Astrocyte of the cerebellum (primary cell): ENCODE measurements at regions not wholly inside any gene's neighbourhood (a gene's known extent, or its start where the extent isn't known, plus 50 kb on each side); places are given as distances from the start of the nearest gene placed in this dataset.

Experiments
- DNase-seq: peaks from one replicate; pipeline ENCODE4 v3.0.0-alpha.2; 2011; ENCODE audit warnings: low read depth
- H3K4me3 ChIP-seq: 2 replicates; pipeline ENCODE4 v1.5.1; 2011; ENCODE audit warnings: mild to moderate bottlenecking, low read depth, low read length, moderate library complexity
- in situ Hi-C: cut with HindIII; loops from 2 replicates; pipeline ENCODE4 v1.10.0; 2017; ENCODE audit warnings: low sequenced_read_pairs
- TF ChIP-seq, protein P1 (sequence below): IDR thresholded peaks from 2 replicates; pipeline ENCODE4 v1.5.1; 2012; ENCODE audit warnings: low read length, low read depth, moderate library complexity, mild to moderate bottlenecking; ENCODE audit errors: missing control alignments

DNA sequence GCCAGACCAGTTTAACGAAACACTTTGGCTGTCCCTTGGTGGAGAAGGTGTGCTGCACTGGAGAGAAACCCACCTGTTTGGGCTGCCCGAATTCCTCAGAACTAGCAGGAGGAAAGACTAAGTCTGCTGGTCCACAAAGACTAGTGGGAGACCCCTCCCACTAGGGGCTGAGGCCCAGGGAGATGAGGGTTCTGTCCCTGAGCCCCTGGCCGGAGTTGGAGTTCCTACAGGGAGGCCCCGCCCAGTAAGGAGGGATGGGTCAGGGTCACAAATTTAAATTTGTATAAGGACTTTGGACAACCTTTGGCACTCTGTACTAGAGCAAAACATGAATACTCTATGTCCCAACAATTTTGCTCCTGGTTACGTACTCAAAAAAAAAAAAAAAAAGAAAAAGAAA lies 200.8 kb upstream of the C11orf87 start:
- in situ Hi-C loops: no loop called here
- TF ChIP-seq, protein P1, sequence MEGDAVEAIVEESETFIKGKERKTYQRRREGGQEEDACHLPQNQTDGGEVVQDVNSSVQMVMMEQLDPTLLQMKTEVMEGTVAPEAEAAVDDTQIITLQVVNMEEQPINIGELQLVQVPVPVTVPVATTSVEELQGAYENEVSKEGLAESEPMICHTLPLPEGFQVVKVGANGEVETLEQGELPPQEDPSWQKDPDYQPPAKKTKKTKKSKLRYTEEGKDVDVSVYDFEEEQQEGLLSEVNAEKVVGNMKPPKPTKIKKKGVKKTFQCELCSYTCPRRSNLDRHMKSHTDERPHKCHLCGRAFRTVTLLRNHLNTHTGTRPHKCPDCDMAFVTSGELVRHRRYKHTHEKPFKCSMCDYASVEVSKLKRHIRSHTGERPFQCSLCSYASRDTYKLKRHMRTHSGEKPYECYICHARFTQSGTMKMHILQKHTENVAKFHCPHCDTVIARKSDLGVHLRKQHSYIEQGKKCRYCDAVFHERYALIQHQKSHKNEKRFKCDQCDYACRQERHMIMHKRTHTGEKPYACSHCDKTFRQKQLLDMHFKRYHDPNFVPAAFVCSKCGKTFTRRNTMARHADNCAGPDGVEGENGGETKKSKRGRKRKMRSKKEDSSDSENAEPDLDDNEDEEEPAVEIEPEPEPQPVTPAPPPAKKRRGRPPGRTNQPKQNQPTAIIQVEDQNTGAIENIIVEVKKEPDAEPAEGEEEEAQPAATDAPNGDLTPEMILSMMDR: no peak
- H3K4me3 ChIP-seq: no peak overlapping the region
- DNase-seq: no peak

DNA sequence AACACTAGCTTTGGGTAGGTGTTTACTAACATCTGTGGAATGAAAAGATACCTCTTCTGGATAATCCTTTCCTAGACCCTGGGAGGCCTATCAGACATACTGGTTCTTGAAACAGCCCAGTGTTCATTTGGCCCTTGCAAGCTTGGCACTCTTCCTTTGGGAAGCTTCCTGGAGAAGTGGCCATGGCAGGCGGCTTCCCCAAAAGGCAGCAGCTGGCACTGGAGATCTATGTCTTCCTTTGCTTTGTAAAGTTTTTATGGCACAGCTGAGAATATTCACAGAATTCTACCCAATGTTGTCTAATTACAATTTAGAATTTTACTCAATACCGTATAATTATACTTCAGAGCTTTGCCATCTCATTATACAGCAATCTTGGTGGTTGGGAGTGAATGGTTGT lies 199.2 kb upstream of the C11orf87 start:
- TF ChIP-seq, protein P1: no peak
- no peak for DNase-seq
- in situ Hi-C loops: no loop called here
- no peak overlapping the region for H3K4me3 ChIP-seq

DNA sequence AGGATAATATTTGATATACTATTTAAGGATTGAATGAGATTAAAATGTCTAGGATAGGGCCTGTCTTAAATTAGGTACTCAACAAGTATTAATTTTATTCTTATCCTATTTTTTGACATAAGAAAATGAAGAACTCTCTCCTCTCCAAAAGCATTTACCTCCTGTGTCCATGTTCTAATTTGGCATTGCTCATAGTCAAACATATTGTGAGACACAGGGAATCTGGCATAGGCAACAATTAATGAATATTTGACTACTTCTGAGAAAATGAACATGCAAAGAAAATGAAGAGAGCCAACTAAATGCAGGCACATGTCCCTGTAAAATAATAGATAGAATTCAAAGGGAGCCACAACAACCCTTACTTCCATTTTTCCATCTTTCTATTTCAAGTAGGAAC lies 198.5 kb upstream of the C11orf87 start:
- DNase-seq: no peak
- no peak overlapping the region for H3K4me3 ChIP-seq
- TF ChIP-seq, protein P1: no peak
- in situ Hi-C loops: no loop called here

DNA sequence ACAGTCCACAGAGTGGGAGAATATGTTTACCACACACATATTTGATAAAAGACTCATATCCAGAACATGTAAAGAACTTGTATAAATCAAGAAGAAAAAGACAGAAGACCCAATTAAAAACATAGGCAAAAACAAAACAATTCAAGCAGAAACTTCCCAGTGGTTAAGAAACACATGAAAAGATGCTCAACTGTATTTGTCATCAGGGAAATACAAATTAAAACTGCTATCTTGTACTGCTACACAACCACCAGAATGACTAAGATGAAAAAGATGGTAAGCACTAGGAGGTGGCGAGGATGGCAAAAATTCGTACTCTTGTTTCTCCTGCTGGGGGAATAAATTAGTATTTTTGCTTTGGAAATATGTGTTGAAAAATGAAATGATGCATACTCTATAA lies 192.3 kb upstream of the C11orf87 start:
- DNase-seq: no peak
- in situ Hi-C loops: no loop called here
- TF ChIP-seq, protein P1: no peak
- H3K4me3 ChIP-seq: no peak overlapping the region

DNA sequence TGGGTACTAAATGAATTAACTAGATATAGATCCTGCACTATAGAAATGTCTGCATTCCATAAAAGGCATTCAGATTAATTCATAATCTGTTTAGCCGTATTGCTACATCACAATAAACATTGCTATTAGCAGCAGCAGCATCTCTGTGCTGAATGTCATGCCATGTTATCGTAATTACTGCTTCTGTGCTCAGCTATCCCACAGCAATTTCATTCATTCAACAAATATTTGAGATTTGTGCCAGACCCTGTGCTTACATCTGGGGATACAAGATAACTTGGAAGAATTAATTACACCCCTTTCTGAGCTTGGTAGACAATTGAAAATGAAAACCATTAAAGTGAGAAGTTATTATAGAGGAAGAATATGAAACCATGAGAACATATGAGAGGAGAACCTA lies 185.8 kb upstream of the C11orf87 start:
- in situ Hi-C loops: no loop called here
- no peak for DNase-seq
- H3K4me3 ChIP-seq: no peak overlapping the region
- TF ChIP-seq, protein P1: no peak

DNA sequence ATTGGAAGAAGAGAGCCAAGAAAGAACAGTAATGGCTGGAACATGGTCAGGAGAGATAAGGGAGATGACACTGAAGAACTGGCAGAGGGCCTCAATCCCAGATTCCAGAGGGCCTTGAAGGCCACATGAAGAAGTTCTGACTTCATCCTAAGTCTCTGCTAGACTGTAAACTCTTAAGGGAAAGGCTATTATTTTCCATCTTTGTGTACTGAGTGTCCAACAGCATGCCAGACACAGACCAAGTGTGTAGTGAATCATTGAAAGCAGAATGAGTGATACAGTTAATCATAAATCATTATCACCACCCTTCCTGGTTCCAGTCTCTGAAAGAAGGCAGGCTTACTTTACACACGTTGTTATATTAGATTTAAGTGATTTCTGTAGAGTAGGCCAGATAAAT lies 185.3 kb upstream of the C11orf87 start:
- in situ Hi-C loops: no loop called here
- H3K4me3 ChIP-seq: no peak overlapping the region
- TF ChIP-seq, protein P1: no peak
- no peak for DNase-seq

DNA sequence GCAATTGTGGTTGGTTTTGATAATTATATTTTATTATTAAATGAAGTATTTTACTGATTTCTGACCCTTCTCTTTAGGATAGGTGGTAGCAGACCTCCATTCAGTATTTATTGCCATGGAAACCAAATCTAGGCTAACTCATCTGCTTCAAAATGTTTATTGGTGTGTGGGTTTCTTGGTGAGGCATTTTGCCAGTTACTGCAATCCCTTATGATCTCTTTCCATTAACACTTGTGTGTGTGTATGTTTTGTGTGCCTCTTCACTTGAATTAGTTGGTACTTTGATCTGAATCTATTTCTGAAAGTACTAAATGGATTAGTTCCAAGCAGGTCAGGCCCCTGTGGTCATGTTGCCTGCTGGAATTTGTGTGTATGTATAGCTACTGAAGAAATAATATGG lies 184.4 kb upstream of the C11orf87 start:
- in situ Hi-C loops: no loop called here

More for the DNA sequence above, 184.4 kb upstream of the C11orf87 start:
- DNase-seq: peak; percentile 38
- TF ChIP-seq, protein P1: no peak
- H3K4me3 ChIP-seq: no peak overlapping the region
